H1 (cell line): ENCODE measurements at regions not wholly inside any gene's neighbourhood (a gene's known extent, or its start where the extent isn't known, plus 50 kb on each side); places are given as distances from the start of the nearest gene placed in this dataset.

Experiments used
- CTCF ChIA-PET: fragments of 300-600 bp; sonication (Branson Sonifier 250); formaldehyde crosslinking; loops from one replicate; lab custom pipeline; 2021; ENCODE audit not compliant: partially characterized antibody; lab: Charles Lee
- POLR2A ChIA-PET: fragments of 300-600 bp; sonication (Branson Sonifier 250); formaldehyde crosslinking; loops from one replicate; lab custom pipeline; 2021; ENCODE audit warnings: inconsistent platforms; ENCODE audit not compliant: partially characterized antibody; lab: Charles Lee
- DNase-seq, 2 experiments: peaks; one replicate each; pipeline versions ENCODE4 v3.0.0 to v3.0.0-alpha.2; 2010 to 2022; ENCODE audit warnings: low spot score in 2 of 2, low read depth in 1 of 2, mixed read lengths in 1 of 2
- FAIRE-seq: peaks from 2 replicates; lab custom pipeline; 2011; peaks lifted over from hg19 to GRCh38; lab: Jason Lieb, UNC
- H2AFZ ChIP-seq: 2 replicates; pipeline ENCODE4 v1.8.1; 2012; ENCODE audit warnings: low read length, inconsistent platforms
- H2AK5ac ChIP-seq: 2 replicates; pipeline ENCODE4 v1.6.1; 2013; ENCODE audit warnings: low read depth, low read length
- H2BK120ac ChIP-seq: replicated peaks from 2 replicates; pipeline ENCODE3; 2013; ENCODE audit warnings: low read depth, low read length, inconsistent platforms
- H2BK12ac ChIP-seq: 2 replicates; pipeline ENCODE4 v1.6.1; 2013; ENCODE audit warnings: low read depth, low read length
- H2BK15ac ChIP-seq: 2 replicates; pipeline ENCODE4 v1.6.1; 2013; ENCODE audit warnings: low read length
- H2BK20ac ChIP-seq: 2 replicates; pipeline ENCODE4 v1.6.1; 2013; ENCODE audit warnings: low read length
- H2BK5ac ChIP-seq: 2 replicates; pipeline ENCODE4 v1.6.1; 2013; ENCODE audit warnings: low read depth, low read length
- H3K14ac ChIP-seq: 2 replicates; pipeline ENCODE4 v1.6.1; 2013; ENCODE audit warnings: inconsistent platforms; ENCODE audit not compliant: insufficient read length
- H3K18ac ChIP-seq: 2 replicates; pipeline ENCODE4 v1.6.1; 2013; ENCODE audit warnings: low read length; ENCODE audit errors: extremely low read depth
- H3K23ac ChIP-seq: 2 replicates; pipeline ENCODE4 v1.6.1; 2013; ENCODE audit warnings: inconsistent platforms; ENCODE audit not compliant: insufficient read length
- H3K23me2 ChIP-seq: 2 replicates; pipeline ENCODE4 v1.6.1; 2013; ENCODE audit warnings: low read depth, low read length
- H3K27ac ChIP-seq: 2 replicates; pipeline ENCODE4 v1.6.1; 2011; ENCODE audit warnings: low read depth, low read length, inconsistent platforms
- H3K27me3 ChIP-seq, 4 experiments: replicated peaks in 1 of 4; 1 replicate in 1 of 4; 2 replicates in 3 of 4; pipeline versions ENCODE4 v1.6.1 to v1.8.1; 2011 to 2013; ENCODE audit warnings: low read length in 3 of 4, mild to moderate bottlenecking in 3 of 4, inconsistent platforms in 2 of 4, mixed read lengths in 2 of 4, moderate library complexity in 1 of 4; ENCODE audit not compliant: control insufficient read depth in 3 of 4, insufficient read depth in 3 of 4; ENCODE audit errors: extremely low read depth in 1 of 4
- H3K36me3 ChIP-seq, 4 experiments: 2 replicates each; pipeline versions ENCODE4 v1.6.1 to v1.8.1; 2011 to 2013; ENCODE audit warnings: mild to moderate bottlenecking in 4 of 4, low read length in 3 of 4, moderate library complexity in 2 of 4, control low read depth in 1 of 4, inconsistent platforms in 1 of 4; ENCODE audit not compliant: insufficient read depth in 4 of 4, control insufficient read depth in 2 of 4
- H3K4ac ChIP-seq: replicated peaks from 2 replicates; pipeline ENCODE3; 2013; ENCODE audit warnings: low read length, low read depth, mixed read lengths, inconsistent platforms; ENCODE audit not compliant: insufficient read length
- H3K4me1 ChIP-seq, 4 experiments: replicated peaks in 1 of 4; 1 replicate in 1 of 4; 2 replicates in 3 of 4; pipeline versions ENCODE4 v1.6.1 to v1.8.1; 2011 to 2013; ENCODE audit warnings: low read length in 3 of 4, inconsistent platforms in 2 of 4, mixed read lengths in 1 of 4; ENCODE audit not compliant: insufficient read depth in 4 of 4, control insufficient read depth in 3 of 4
- H3K4me2 ChIP-seq, 2 experiments: 2 replicates each; pipeline versions ENCODE4 v1.6.1 to v1.8.1; 2011 to 2013; ENCODE audit warnings: low read depth in 2 of 2, low read length in 2 of 2, control low read depth in 1 of 2, inconsistent platforms in 1 of 2, mild to moderate bottlenecking in 1 of 2; ENCODE audit not compliant: insufficient read depth in 1 of 2
- H3K4me3 ChIP-seq, 4 experiments: fragments of 200-600, 300-600 bp in 1 of 4; sonication (generic), shearing (Covaris generic), sonication (Bioruptor Twin) in 1 of 4; 2 replicates each; pipeline versions ENCODE4 v1.5.1 to v1.8.1; 2011 to 2016; ENCODE audit warnings: low read length in 4 of 4, low read depth in 3 of 4, control low read depth in 2 of 4, inconsistent platforms in 2 of 4, mild to moderate bottlenecking in 2 of 4, mixed read lengths in 1 of 4, moderate library complexity in 1 of 4; ENCODE audit not compliant: insufficient read depth in 2 of 4; ENCODE audit errors: extremely low read depth in 1 of 4
- H3K56ac ChIP-seq: replicated peaks from 2 replicates; pipeline ENCODE3; 2013; ENCODE audit warnings: low read depth, mild to moderate bottlenecking, mixed read lengths, low read length, inconsistent platforms; ENCODE audit not compliant: insufficient read length
- H3K79me1 ChIP-seq: 2 replicates; pipeline ENCODE4 v1.6.1; 2013; ENCODE audit warnings: low read depth, low read length, control low read depth
- H3K79me2 ChIP-seq, 2 experiments: 2 replicates each; pipeline versions ENCODE4 v1.6.1 to v1.8.1; 2012 to 2013; ENCODE audit warnings: low read length in 2 of 2, mild to moderate bottlenecking in 2 of 2, inconsistent platforms in 1 of 2; ENCODE audit not compliant: insufficient read depth in 2 of 2, control insufficient read depth in 1 of 2
- H3K9ac ChIP-seq, 4 experiments: replicated peaks in 1 of 4; 1 replicate in 1 of 4; 2 replicates in 3 of 4; pipeline versions ENCODE4 v1.6.1 to v1.8.1; 2011 to 2013; ENCODE audit warnings: low read depth in 3 of 4, low read length in 3 of 4, control low read depth in 2 of 4, mild to moderate bottlenecking in 2 of 4, moderate library complexity in 2 of 4, inconsistent platforms in 1 of 4; ENCODE audit errors: extremely low read depth in 1 of 4
- H3K9me3 ChIP-seq, 2 experiments: 2 replicates each; pipeline versions ENCODE4 v1.6.1 to v1.8.1; 2012 to 2013; ENCODE audit warnings: mild to moderate bottlenecking in 2 of 2, moderate library complexity in 2 of 2, control low read depth in 1 of 2, inconsistent platforms in 1 of 2, low read depth in 1 of 2, low read length in 1 of 2, mixed read lengths in 1 of 2; ENCODE audit not compliant: insufficient read depth in 2 of 2
- H4K20me1 ChIP-seq, 2 experiments: replicated peaks in 1 of 2; 2 replicates each; pipeline versions ENCODE3 to v1.8.1; 2011 to 2013; ENCODE audit warnings: inconsistent platforms in 2 of 2, low read length in 2 of 2, mild to moderate bottlenecking in 1 of 2; ENCODE audit not compliant: insufficient read depth in 2 of 2, control insufficient read depth in 1 of 2
- H4K5ac ChIP-seq: 2 replicates; pipeline ENCODE4 v1.6.1; 2013; ENCODE audit warnings: low read length, low read depth, mixed read lengths, inconsistent platforms; ENCODE audit not compliant: insufficient read length
- H4K8ac ChIP-seq: 2 replicates; pipeline ENCODE4 v1.8.0; 2013; ENCODE audit warnings: mild to moderate bottlenecking, moderate library complexity, low read length, inconsistent platforms; ENCODE audit not compliant: insufficient read depth; ENCODE audit errors: extremely low read depth
- H4K91ac ChIP-seq: replicated peaks from 2 replicates; pipeline ENCODE3; 2013; ENCODE audit warnings: low read length, mixed read lengths, inconsistent platforms; ENCODE audit not compliant: insufficient read length
- ASH2L ChIP-seq: fragments of 200-600, 300-600 bp; sonication (generic); IDR thresholded peaks from one replicate; pipeline ENCODE4 v1.7.1; 2017; ENCODE audit warnings: low read length
- CBX5 ChIP-seq: fragments of 300-800, 300-1000 bp; sonication (generic); IDR thresholded peaks from 2 replicates; pipeline ENCODE4 v1.7.1; 2016; ENCODE audit warnings: antibody characterized with exemption, low read length, low read depth
- CHD1 ChIP-seq: IDR thresholded peaks from 2 replicates; pipeline ENCODE4 v1.6.1; 2012; ENCODE audit warnings: low read depth, low read length, improper control_type of control experiment
- CREB1 ChIP-seq: IDR thresholded peaks from 2 replicates; pipeline ENCODE4 v1.6.1; 2012; ENCODE audit warnings: inconsistent platforms
- EP300 ChIP-seq, 2 experiments: IDR thresholded peaks; 1 replicate in 1 of 2; 2 replicates in 1 of 2; pipeline ENCODE4 v1.6.1; 2011 to 2012; ENCODE audit warnings: low read depth in 2 of 2, low read length in 2 of 2, mild to moderate bottlenecking in 2 of 2, borderline replicate concordance in 1 of 2, inconsistent platforms in 1 of 2, moderate library complexity in 1 of 2
- GTF2F1 ChIP-seq: IDR thresholded peaks from 2 replicates; pipeline ENCODE4 v1.6.1; 2012; ENCODE audit warnings: low read depth, low read length, improper control_type of control experiment, borderline replicate concordance
- JUN ChIP-seq: IDR thresholded peaks from 2 replicates; pipeline ENCODE4 v1.6.1; 2011; ENCODE audit warnings: low read depth, mild to moderate bottlenecking, improper control_type of control experiment, low read length
- POLR2AphosphoS5 ChIP-seq: IDR thresholded peaks from 2 replicates; pipeline ENCODE4 v1.6.1; 2011; ENCODE audit warnings: low read depth, low read length
- POU5F1 ChIP-seq: IDR thresholded peaks from 2 replicates; pipeline ENCODE4 v1.6.1; 2011; ENCODE audit warnings: low read depth, mild to moderate bottlenecking, low read length, moderate library complexity
- RFX5 ChIP-seq: IDR thresholded peaks from 2 replicates; pipeline ENCODE4 v1.6.1; 2011; ENCODE audit warnings: low read depth, low read length, improper control_type of control experiment, borderline replicate concordance
- RXRA ChIP-seq: IDR thresholded peaks from 2 replicates; pipeline ENCODE4 v1.6.1; 2011; ENCODE audit warnings: low read depth, mild to moderate bottlenecking, low read length, moderate library complexity; ENCODE audit not compliant: insufficient read depth
- SAP30 ChIP-seq: fragments of 300-600 bp; sonication (generic); IDR thresholded peaks from 2 replicates; pipeline ENCODE4 v1.7.1; 2012; ENCODE audit warnings: low read length, moderate library complexity, mild to moderate bottlenecking, inconsistent platforms; ENCODE audit not compliant: insufficient read depth, insufficient replicate concordance
- SIN3A ChIP-seq, 2 experiments: IDR thresholded peaks in 1 of 2; conservative IDR thresholded peaks in 1 of 2; 2 replicates each; pipeline ENCODE4 v1.6.1; 2011 to 2012; ENCODE audit warnings: low read length in 2 of 2, improper control_type of control experiment in 1 of 2, low read depth in 1 of 2, mild to moderate bottlenecking in 1 of 2
- YY1 ChIP-seq: IDR thresholded peaks from 2 replicates; pipeline ENCODE4 v1.6.1; 2011; ENCODE audit warnings: low read depth, mild to moderate bottlenecking, low read length
- WGBS, 2 experiments: shearing (Covaris generic) in 1 of 2; methylation state at CpG; one replicate each; pipeline versions ENCODE4 v1.1.6 to v1.1.7; 2013 to 2015; ENCODE audit warnings: low lambda C conversion rate in 2 of 2, mixed read lengths in 2 of 2, inconsistent platforms in 1 of 2, low coverage in 1 of 2, missing lambda C conversion rate in 1 of 2; ENCODE audit not compliant: insufficient replicate concordance in 2 of 2, insufficient coverage in 1 of 2, insufficient read length in 1 of 2; ENCODE audit errors: extremely low coverage in 1 of 2, missing lambda C conversion rate in 1 of 2; 5-methylcytosine and 5-hydroxymethylcytosine counted together

- ChIA-PET CTCF (interaction anchor here (0.9 to 2.5 kb wide), 3 partner anchors 10 to 17 kb away, joined by 3 to 17 read pairs (median 4); no protein-coding TSS in a partner anchor), POLR2A (no interaction called here)
- Histone ChIP-seq H3K23ac (no peak overlapping the region), H2AFZ (no peak overlapping the region), H3K36me3 (no peaks in the 10 kb centered on the region), H3K4me3 (no peak overlapping the region), H2BK20ac (no peak overlapping the region), H3K23me2 (no peaks in the 10 kb centered on the region), H3K27ac (no peak overlapping the region), H3K9ac (no peak overlapping the region), H4K5ac (no peak overlapping the region), H3K4me2 (no peak overlapping the region), H2AK5ac (no peak overlapping the region), H4K20me1 (no peaks in the 10 kb centered on the region), H3K4ac (no peak overlapping the region), H2BK12ac (no peak overlapping the region), H2BK5ac (no peak overlapping the region), H2BK120ac (no peak overlapping the region), H3K4me1 (0 out of 7 replicates have a peak, but pooled peaks cover 0 to 2% (median 0%) of the 10 kb centered on the region in 4 experiments), H3K56ac (no peak overlapping the region), H4K8ac (no peak overlapping the region), H3K27me3 (no peaks in the 10 kb centered on the region; a peak in 1 of 7 replicates), H3K14ac (no peak overlapping the region), H4K91ac (no peak overlapping the region), H3K79me1 (no peaks in the 10 kb centered on the region), H3K79me2 (no peaks in the 10 kb centered on the region), H3K18ac (no peak overlapping the region), H3K9me3 (no peaks in the 10 kb centered on the region), H2BK15ac (no peak overlapping the region)
- FAIRE-seq (no peak), DNase-seq (no peak)
- WGBS, 2 experiments = 92% methylated on average over 7 of the region's 7 CpGs; no CpG with 5 or more reads in 1 of the 2 experiments
- TF ChIP-seq SIN3A (conservative IDR thresholded peaks at IDR 0.05 in 1 of 2, IDR thresholded peaks at IDR 0.05 in 1 of 2; ENCODE audit: low read depth in 1 of 2, low read length in 2 of 2) = no peak
- no peak for TF ChIP-seq ASH2L
- no peak for TF ChIP-seq EP300 (IDR thresholded peaks at IDR 0.05; ENCODE audit: borderline replicate concordance in 1 of 2, low read depth in 2 of 2, low read length in 2 of 2)
- no peak for TF ChIP-seq CHD1
- TF ChIP-seq RXRA = no peak
- no peak for TF ChIP-seq RFX5
- TF ChIP-seq SAP30 = no peak
- TF ChIP-seq GTF2F1 = no peak
- TF ChIP-seq CREB1 = no peak
- no peak for TF ChIP-seq CBX5
- no peak for TF ChIP-seq POLR2AphosphoS5
- TF ChIP-seq JUN = no peak
- no peak for TF ChIP-seq YY1
- TF ChIP-seq POU5F1 = no peak
Measured at GRCh38 chr2:23322567-23323197, 62.3 kb upstream of the KLHL29 start.
